ENCODE measurements at regions not wholly inside any gene's neighbourhood (a gene's known extent, or its start where the extent isn't known, plus 50 kb on each side); places are given as distances from the start of the nearest gene placed in this dataset.

GRCh38 chr1:58895082-58895481, 111.2 kb upstream of the JUN start:
- TF ChIP-seq CTCF (conservative IDR thresholded peaks at IDR 0.05; ENCODE audit: low read length) (no peak), EZH2phosphoT487 (IDR thresholded peaks at IDR 0.05; ENCODE audit: borderline replicate concordance) (no peak)

Measured in Loucy (cell line).